Tibial nerve (tissue), 4 donors: ENCODE measurements at regions not wholly inside any gene's neighbourhood (a gene's known extent, or its start where the extent isn't known, plus 50 kb on each side); places are given as distances from the start of the nearest gene placed in this dataset.

Experiments used
- DNase-seq, 2 donors: peaks; one replicate each; pipeline ENCODE4 v3.0.0-alpha.2; 2019; ENCODE audit warnings: low spot score in 2 of 2
- H3K27ac ChIP-seq, 4 donors: fragments of 200-600 bp; sonication (generic) in 3 of 4; one replicate each; pipeline ENCODE4 v1.5.1; 2017 to 2019; ENCODE audit warnings: mild to moderate bottlenecking in 1 of 4
- H3K27me3 ChIP-seq, 2 donors: fragments of 200-600 bp; sonication (generic) in 1 of 2; one replicate each; pipeline versions ENCODE4 v1.5.1 to v1.6.0; 2017 to 2019
- H3K36me3 ChIP-seq, 3 donors: fragments of 200-600 bp; sonication (generic); one replicate each; pipeline ENCODE4 v1.5.1; 2018 to 2019
- H3K4me1 ChIP-seq, 4 donors: fragments of 200-600 bp; sonication (generic) in 3 of 4; one replicate each; pipeline ENCODE4 v1.5.1; 2017 to 2019
- H3K4me3 ChIP-seq, 4 donors: fragments of 200-600 bp; sonication (generic) in 3 of 4; one replicate each; pipeline ENCODE4 v1.5.1; 2017 to 2019; ENCODE audit warnings: mild to moderate bottlenecking in 1 of 4, moderate library complexity in 1 of 4
- H3K9me3 ChIP-seq, 4 donors: fragments of 200-600 bp; sonication (generic) in 3 of 4; one replicate each; pipeline ENCODE4 v1.5.1; 2017 to 2019
- EP300 ChIP-seq, 2 donors: sonication (generic); formaldehyde crosslinking; IDR thresholded peaks; one replicate each; pipeline ENCODE4 v1.6.1; 2017; ENCODE audit warnings: antibody characterized with exemption in 2 of 2, mild to moderate bottlenecking in 1 of 2
- POLR2A ChIP-seq, 2 donors: fragments of 450-650 bp; IDR thresholded peaks; one replicate each; pipeline ENCODE4 v1.6.1; 2017; ENCODE audit warnings: antibody characterized with exemption in 2 of 2, mild to moderate bottlenecking in 2 of 2, moderate library complexity in 2 of 2
- WGBS, 2 donors: methylation state at CpG; one replicate each; pipeline ENCODE4 v1.1.5; 2018; 5-methylcytosine and 5-hydroxymethylcytosine counted together
- TF ChIP-seq, protein P1 (sequence below), 5 experiments: fragments of 200-600 bp in 3 of 5; fragments of 450-650 bp in 2 of 5; sonication (generic) in 3 of 5; IDR thresholded peaks; one replicate each; pipeline ENCODE4 v1.5.1; 2016 to 2019; ENCODE audit warnings: antibody characterized with exemption in 5 of 5, mild to moderate bottlenecking in 3 of 5, moderate library complexity in 2 of 5

DNA sequence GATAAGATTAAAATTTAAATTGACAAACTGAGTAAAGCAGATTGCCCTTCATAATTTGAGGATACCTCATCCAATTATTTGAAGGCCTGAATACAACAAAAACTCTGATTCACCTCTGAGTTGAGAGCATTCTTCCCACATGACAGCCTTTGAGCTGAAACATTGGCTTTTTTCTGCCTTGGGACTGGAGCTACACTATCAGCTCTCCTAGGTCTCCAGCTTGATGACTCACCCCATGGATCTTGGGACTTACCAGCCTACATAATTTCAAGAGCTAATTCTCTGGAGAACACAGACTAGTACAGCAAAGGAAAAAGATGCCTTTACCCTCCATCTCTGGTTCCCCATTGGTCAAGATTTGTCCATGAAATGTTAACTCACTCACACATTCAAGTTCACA is 555.1 kb downstream of the FOXG1 start:
- Histone ChIP-seq H3K36me3 (peaks cover 0 to 2% (median 0%) of the 10 kb centered on the region in 3 donors), H3K4me1 (no peaks in the 10 kb centered on the region), H3K4me3 (no peak overlapping the region), H3K27me3 (no peaks in the 10 kb centered on the region), H3K27ac (no peak overlapping the region), H3K9me3 (no peaks in the 10 kb centered on the region)
- TF ChIP-seq EP300 (IDR thresholded peaks at IDR 0.05) (no peak), POLR2A (IDR thresholded peaks at IDR 0.05) (no peak)
- TF ChIP-seq, protein P1, sequence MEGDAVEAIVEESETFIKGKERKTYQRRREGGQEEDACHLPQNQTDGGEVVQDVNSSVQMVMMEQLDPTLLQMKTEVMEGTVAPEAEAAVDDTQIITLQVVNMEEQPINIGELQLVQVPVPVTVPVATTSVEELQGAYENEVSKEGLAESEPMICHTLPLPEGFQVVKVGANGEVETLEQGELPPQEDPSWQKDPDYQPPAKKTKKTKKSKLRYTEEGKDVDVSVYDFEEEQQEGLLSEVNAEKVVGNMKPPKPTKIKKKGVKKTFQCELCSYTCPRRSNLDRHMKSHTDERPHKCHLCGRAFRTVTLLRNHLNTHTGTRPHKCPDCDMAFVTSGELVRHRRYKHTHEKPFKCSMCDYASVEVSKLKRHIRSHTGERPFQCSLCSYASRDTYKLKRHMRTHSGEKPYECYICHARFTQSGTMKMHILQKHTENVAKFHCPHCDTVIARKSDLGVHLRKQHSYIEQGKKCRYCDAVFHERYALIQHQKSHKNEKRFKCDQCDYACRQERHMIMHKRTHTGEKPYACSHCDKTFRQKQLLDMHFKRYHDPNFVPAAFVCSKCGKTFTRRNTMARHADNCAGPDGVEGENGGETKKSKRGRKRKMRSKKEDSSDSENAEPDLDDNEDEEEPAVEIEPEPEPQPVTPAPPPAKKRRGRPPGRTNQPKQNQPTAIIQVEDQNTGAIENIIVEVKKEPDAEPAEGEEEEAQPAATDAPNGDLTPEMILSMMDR (IDR thresholded peaks at IDR 0.05), result no peak
- DNase-seq, result no peak

GRCh38 chr14:29339494-29340172 is 573.0 kb downstream of the FOXG1 start:
- TF ChIP-seq POLR2A (IDR thresholded peaks at IDR 0.05) (no peak), EP300 (IDR thresholded peaks at IDR 0.05) (no peak)
- TF ChIP-seq, protein P1 (IDR thresholded peaks at IDR 0.05), result no peak
- Histone ChIP-seq H3K36me3 (no peaks in the 10 kb centered on the region), H3K4me1 (no peaks in the 10 kb centered on the region), H3K4me3 (no peak overlapping the region), H3K9me3 (no peaks in the 10 kb centered on the region), H3K27ac (no peak overlapping the region), H3K27me3 (no peaks in the 10 kb centered on the region)
- no peak for DNase-seq
- WGBS, 2 donors, result 79 to 85% methylated on average over 3 of the region's 3 CpGs

GRCh38 chr14:29348504-29348903 is 579.1 kb downstream of the PRKD1 start:
- no peak for DNase-seq
- Histone ChIP-seq H3K4me1 (no peaks in the 10 kb centered on the region), H3K9me3 (no peaks in the 10 kb centered on the region), H3K4me3 (no peak overlapping the region), H3K27me3 (no peaks in the 10 kb centered on the region), H3K36me3 (no peaks in the 10 kb centered on the region), H3K27ac (no peak overlapping the region)
- WGBS, 2 donors, result 65 to 72% methylated on average over 1 of the region's 1 CpG
- TF ChIP-seq EP300 (IDR thresholded peaks at IDR 0.05), result no peak
- TF ChIP-seq, protein P1 (IDR thresholded peaks at IDR 0.05), result no peak
- TF ChIP-seq POLR2A (IDR thresholded peaks at IDR 0.05), result no peak

GRCh38 chr14:29350496-29350895 is 577.2 kb downstream of the PRKD1 start:
- no peaks in the 10 kb centered on the region for H3K4me1 ChIP-seq
- no peak overlapping the region for H3K4me3 ChIP-seq
- TF ChIP-seq POLR2A (IDR thresholded peaks at IDR 0.05) (no peak), EP300 (IDR thresholded peaks at IDR 0.05) (no peak)
- TF ChIP-seq, protein P1 (IDR thresholded peaks at IDR 0.05), result no peak
- DNase-seq, result no peak
- no peaks in the 10 kb centered on the region for H3K27me3 ChIP-seq
- H3K36me3 ChIP-seq, result no peaks in the 10 kb centered on the region
- no peaks in the 10 kb centered on the region for H3K9me3 ChIP-seq
- 79 to 86% methylated on average over 3 of the region's 3 CpGs for WGBS, 2 donors
- H3K27ac ChIP-seq, result no peak overlapping the region

DNA sequence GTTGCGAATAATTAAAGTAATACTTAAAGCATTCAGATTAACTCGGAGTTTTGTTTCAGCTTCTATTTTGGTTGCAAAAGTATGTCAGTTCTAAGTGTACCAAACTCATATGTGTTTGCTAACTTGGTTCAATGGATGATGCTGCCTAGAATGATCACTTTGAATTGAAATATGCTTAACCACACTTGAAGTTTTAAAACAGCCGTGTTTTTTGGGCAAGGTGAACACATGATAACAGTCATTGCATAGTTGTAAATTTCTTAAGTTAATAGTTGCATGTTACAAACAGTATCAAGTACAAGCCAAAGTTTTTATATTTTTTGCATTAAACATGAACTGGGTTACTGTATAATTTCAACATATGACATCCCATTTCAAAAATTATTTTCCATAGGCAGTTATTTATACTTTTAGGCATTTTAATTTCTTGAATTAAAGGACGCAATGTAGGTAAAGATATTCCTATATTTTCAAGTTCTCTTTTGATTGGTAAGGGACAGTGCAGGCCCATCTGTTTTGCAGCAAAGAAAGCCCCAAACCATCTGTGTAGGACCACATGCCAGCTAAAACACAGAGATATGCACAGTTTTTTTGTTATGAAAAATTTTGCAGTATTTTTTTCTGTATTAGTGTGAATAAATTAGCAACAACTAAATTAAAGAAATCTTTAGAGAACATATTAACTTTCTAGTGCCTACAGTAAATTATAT is 575.5 kb downstream of the PRKD1 start:
- TF ChIP-seq, protein P1 (IDR thresholded peaks at IDR 0.05), result no peak
- no peak for TF ChIP-seq EP300 (IDR thresholded peaks at IDR 0.05)
- TF ChIP-seq POLR2A (IDR thresholded peaks at IDR 0.05), result no peak
- WGBS, 2 donors, result 86 to 87% methylated on average over 4 of the region's 4 CpGs
- DNase-seq, result no peak
- Histone ChIP-seq H3K4me1 (no peaks in the 10 kb centered on the region), H3K36me3 (no peaks in the 10 kb centered on the region), H3K27ac (no peak overlapping the region), H3K9me3 (no peaks in the 10 kb centered on the region), H3K27me3 (no peaks in the 10 kb centered on the region), H3K4me3 (no peak overlapping the region)
